ENCODE measurements at regions not wholly inside any gene's neighbourhood (a gene's known extent, or its start where the extent isn't known, plus 50 kb on each side); places are given as distances from the start of the nearest gene placed in this dataset.
"Not testable (repeated sequence)": the region's sequence is repeated elsewhere in the genome, so short reads cannot be mapped to it uniquely, and the experiment has no call there.

- DNase-seq; in situ Hi-C loops (cut with HindIII; ENCODE audit: low pct_ligation_motif_present, low pct_unique_long_range_greater_than_20kb, low sequenced_read_pairs): not testable (repeated sequence)
Measured at GRCh38 chr1:242936725-242937124, 318.4 kb downstream of the CEP170 start.

GRCh38 chr1:242924717-242925116, 330.4 kb downstream of the CEP170 start:
- not testable (repeated sequence) for DNase-seq

GRCh38 chr1:242923603-242924002, 331.5 kb downstream of the CEP170 start:
- in situ Hi-C loops (cut with HindIII; ENCODE audit: low pct_ligation_motif_present, low pct_unique_long_range_greater_than_20kb, low sequenced_read_pairs); DNase-seq: not testable (repeated sequence)

More at GRCh38 chr1:242924717-242925116, 330.4 kb downstream of the CEP170 start:
- in situ Hi-C loops (cut with HindIII; ENCODE audit: low pct_ligation_motif_present, low pct_unique_long_range_greater_than_20kb, low sequenced_read_pairs): not testable (repeated sequence)

- DNase-seq; in situ Hi-C loops (cut with HindIII; ENCODE audit: low pct_ligation_motif_present, low pct_unique_long_range_greater_than_20kb, low sequenced_read_pairs): not testable (repeated sequence)
Measured at GRCh38 chr1:242914729-242915128, 340.4 kb downstream of the CEP170 start.

- in situ Hi-C loops (cut with HindIII; ENCODE audit: low pct_ligation_motif_present, low pct_unique_long_range_greater_than_20kb, low sequenced_read_pairs); DNase-seq: not testable (repeated sequence)
Measured at GRCh38 chr1:242912855-242913254, 342.2 kb downstream of the CEP170 start.

- DNase-seq; in situ Hi-C loops (cut with HindIII; ENCODE audit: low pct_ligation_motif_present, low pct_unique_long_range_greater_than_20kb, low sequenced_read_pairs): not testable (repeated sequence)
Measured at GRCh38 chr1:242900558-242900957, 354.5 kb downstream of the CEP170 start.

GRCh38 chr1:242890192-242890741, 364.8 kb downstream of the CEP170 start:
- peak; percentile 32 for DNase-seq
- in situ Hi-C loops (cut with HindIII; ENCODE audit: low pct_ligation_motif_present, low pct_unique_long_range_greater_than_20kb, low sequenced_read_pairs): no loop called here

GRCh38 chr1:242886137-242886536, 361.6 kb upstream of the PLD5 start:
- peak; percentile 35 for DNase-seq
- in situ Hi-C loops (cut with HindIII; ENCODE audit: low pct_ligation_motif_present, low pct_unique_long_range_greater_than_20kb, low sequenced_read_pairs): no loop called here

GRCh38 chr1:242880022-242880421, 355.5 kb upstream of the PLD5 start:
- DNase-seq; in situ Hi-C loops (cut with HindIII; ENCODE audit: low pct_ligation_motif_present, low pct_unique_long_range_greater_than_20kb, low sequenced_read_pairs): not testable (repeated sequence)

GRCh38 chr1:242877743-242878142, 353.2 kb upstream of the PLD5 start:
- no peak for DNase-seq
- in situ Hi-C loops (cut with HindIII; ENCODE audit: low pct_ligation_motif_present, low pct_unique_long_range_greater_than_20kb, low sequenced_read_pairs): no loop called here

- no peak for DNase-seq
- in situ Hi-C loops (cut with HindIII; ENCODE audit: low pct_ligation_motif_present, low pct_unique_long_range_greater_than_20kb, low sequenced_read_pairs): no loop called here
Measured at GRCh38 chr1:242877229-242877628, 352.7 kb upstream of the PLD5 start.

GRCh38 chr1:242876030-242876429, 351.5 kb upstream of the PLD5 start:
- in situ Hi-C loops (cut with HindIII; ENCODE audit: low pct_ligation_motif_present, low pct_unique_long_range_greater_than_20kb, low sequenced_read_pairs): no loop called here
- DNase-seq: no peak

GRCh38 chr1:242873661-242874060, 349.2 kb upstream of the PLD5 start:
- no peak for DNase-seq
- in situ Hi-C loops (cut with HindIII; ENCODE audit: low pct_ligation_motif_present, low pct_unique_long_range_greater_than_20kb, low sequenced_read_pairs): no loop called here

GRCh38 chr1:242872521-242872920, 348.0 kb upstream of the PLD5 start:
- DNase-seq: no peak
- in situ Hi-C loops (cut with HindIII; ENCODE audit: low pct_ligation_motif_present, low pct_unique_long_range_greater_than_20kb, low sequenced_read_pairs): no loop called here

GRCh38 chr1:242871471-242872030, 347.1 kb upstream of the PLD5 start:
- in situ Hi-C loops (cut with HindIII; ENCODE audit: low pct_ligation_motif_present, low pct_unique_long_range_greater_than_20kb, low sequenced_read_pairs): no loop called here
- no peak for DNase-seq

- in situ Hi-C loops (cut with HindIII; ENCODE audit: low pct_ligation_motif_present, low pct_unique_long_range_greater_than_20kb, low sequenced_read_pairs): no loop called here
Measured at GRCh38 chr1:242870966-242871365, 346.5 kb upstream of the PLD5 start.

GRCh38 chr1:242856289-242856688, 331.8 kb upstream of the PLD5 start:
- no peak for DNase-seq
- in situ Hi-C loops (cut with HindIII; ENCODE audit: low pct_ligation_motif_present, low pct_unique_long_range_greater_than_20kb, low sequenced_read_pairs): no loop called here

More at GRCh38 chr1:242870966-242871365, 346.5 kb upstream of the PLD5 start:
- DNase-seq: no peak

GRCh38 chr1:242854466-242854865, 330.0 kb upstream of the PLD5 start:
- in situ Hi-C loops (cut with HindIII; ENCODE audit: low pct_ligation_motif_present, low pct_unique_long_range_greater_than_20kb, low sequenced_read_pairs): no loop called here
- no peak for DNase-seq

GRCh38 chr1:242847390-242847993, 323.0 kb upstream of the PLD5 start:
- peak; percentile 51 for DNase-seq
- in situ Hi-C loops (cut with HindIII; ENCODE audit: low pct_ligation_motif_present, low pct_unique_long_range_greater_than_20kb, low sequenced_read_pairs): no loop called here

GRCh38 chr1:242842094-242842493, 317.6 kb upstream of the PLD5 start:
- DNase-seq: peak; percentile 10
- in situ Hi-C loops (cut with HindIII; ENCODE audit: low pct_ligation_motif_present, low pct_unique_long_range_greater_than_20kb, low sequenced_read_pairs): no loop called here

All from ACHN (cell line).